MM.1S (cell line): ENCODE measurements at regions not wholly inside any gene's neighbourhood (a gene's known extent, or its start where the extent isn't known, plus 50 kb on each side); places are given as distances from the start of the nearest gene placed in this dataset.
"Not testable (repeated sequence)": the region's sequence is repeated elsewhere in the genome, so short reads cannot be mapped to it uniquely, and the experiment has no call there.

ENCODE experiments used
- DNase-seq: peaks from one replicate; pipeline ENCODE4 v3.0.0-alpha.2; 2015
- H2AFZ ChIP-seq: fragments of 300-600 bp; sonication (generic); 2 replicates; pipeline ENCODE4 v1.6.0; 2016; ENCODE audit warnings: antibody characterized with exemption, low read length
- H3F3A ChIP-seq: fragments of 300-600 bp; sonication (generic); 2 replicates; pipeline ENCODE4 v1.6.1; 2016; ENCODE audit warnings: mild to moderate bottlenecking, antibody characterized with exemption, low read length, moderate library complexity, mixed read lengths; ENCODE audit not compliant: insufficient read depth
- H3K27ac ChIP-seq: fragments of 300-600 bp; sonication (generic); 2 replicates; pipeline ENCODE4 v1.5.1; 2016; ENCODE audit warnings: mild to moderate bottlenecking, low read length
- H3K27me3 ChIP-seq: fragments of 300-600 bp; sonication (generic); replicated peaks from 2 replicates; pipeline ENCODE4 v1.6.0; 2016; ENCODE audit warnings: low read length; ENCODE audit not compliant: insufficient read depth
- H3K36me3 ChIP-seq: fragments of 300-600 bp; sonication (generic); replicated peaks from 2 replicates; pipeline ENCODE4 v1.6.1; 2016; ENCODE audit warnings: mild to moderate bottlenecking, low read length, mixed read lengths; ENCODE audit not compliant: insufficient read depth
- H3K4me1 ChIP-seq: fragments of 300-600 bp; sonication (generic); 2 replicates; pipeline ENCODE4 v1.6.1; 2016; ENCODE audit warnings: low read length, mixed read lengths
- H3K4me2 ChIP-seq: fragments of 300-600 bp; sonication (generic); 2 replicates; pipeline ENCODE4 v1.6.0; 2016; ENCODE audit warnings: low read depth, low read length
- H3K4me3 ChIP-seq: fragments of 300-600 bp; sonication (generic); 2 replicates; pipeline ENCODE4 v1.5.1; 2016; ENCODE audit warnings: low read length, mixed read lengths
- H3K79me2 ChIP-seq: fragments of 300-600 bp; sonication (generic); 2 replicates; pipeline ENCODE4 v1.6.1; 2016; ENCODE audit warnings: mixed run types, low read length, mixed read lengths
- H3K9ac ChIP-seq: fragments of 300-600 bp; sonication (generic); 2 replicates; pipeline ENCODE4 v1.6.1; 2016; ENCODE audit warnings: low read length, mixed read lengths
- H3K9me2 ChIP-seq: fragments of 300-600 bp; sonication (generic); replicated peaks from 2 replicates; pipeline ENCODE4 v1.6.1; 2016; ENCODE audit warnings: mild to moderate bottlenecking, low read length, mixed read lengths; ENCODE audit not compliant: insufficient read depth
- H3K9me3 ChIP-seq: fragments of 300-600 bp; sonication (generic); replicated peaks from 2 replicates; pipeline ENCODE4 v1.6.1; 2016; ENCODE audit warnings: mild to moderate bottlenecking, low read length, mixed read lengths; ENCODE audit not compliant: insufficient read depth
- H4K20me1 ChIP-seq: fragments of 300-600 bp; sonication (generic); 2 replicates; pipeline ENCODE4 v1.6.1; 2016; ENCODE audit warnings: mild to moderate bottlenecking, low read length, moderate library complexity, mixed read lengths; ENCODE audit not compliant: insufficient read depth
- CTCF ChIP-seq: fragments of 300-600 bp; sonication (generic); IDR thresholded peaks from 2 replicates; pipeline ENCODE4 v1.5.1; 2016; ENCODE audit warnings: antibody characterized with exemption, low read length, mixed read lengths
- EZH2 ChIP-seq: fragments of 300-600 bp; sonication (generic); optimal IDR thresholded peaks from 2 replicates; pipeline ENCODE3; 2017; ENCODE audit warnings: low read depth, mild to moderate bottlenecking, antibody characterized with exemption, low read length, mixed read lengths
- EZH2phosphoT487 ChIP-seq: fragments of 300-600 bp; sonication (generic); IDR thresholded peaks from 2 replicates; pipeline ENCODE4 v1.6.1; 2018; ENCODE audit warnings: antibody characterized with exemption, low read length

DNA sequence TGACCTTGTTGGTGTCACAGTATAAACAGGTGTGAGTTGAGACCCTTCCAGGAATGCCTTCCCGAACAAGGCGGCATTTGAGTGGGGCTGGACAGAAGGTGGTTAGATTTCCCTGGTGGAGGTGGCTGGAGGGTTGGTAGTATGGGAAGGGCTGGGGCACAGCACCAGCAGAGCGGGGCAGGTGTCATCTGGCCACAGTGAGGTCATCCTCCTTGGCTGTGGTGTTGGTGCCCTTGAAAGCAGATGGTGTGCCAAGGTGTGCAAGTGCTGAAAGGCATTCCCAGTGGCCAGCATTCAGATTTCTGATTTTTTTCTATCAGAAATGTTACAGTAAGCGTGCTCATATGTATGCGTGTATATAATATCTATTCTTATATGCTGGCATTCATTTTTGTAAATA, 126.6 kb downstream of the LAT start:
- no peak overlapping the region for H2AFZ ChIP-seq
- H3K9ac ChIP-seq = no peak overlapping the region
- no peaks in the 10 kb centered on the region for H3K79me2 ChIP-seq
- H3K27me3 ChIP-seq = no peaks in the 10 kb centered on the region
- H3K4me1 ChIP-seq = 0 out of 2 replicates have a peak, but pooled peaks cover 6% of the 10 kb centered on the region
- no peaks in the 10 kb centered on the region for H4K20me1 ChIP-seq
- TF ChIP-seq EZH2 (no peak), EZH2phosphoT487 (no peak), CTCF (no peak)
- H3F3A ChIP-seq = no peaks in the 10 kb centered on the region
- no peak overlapping the region for H3K27ac ChIP-seq
- H3K4me2 ChIP-seq = no peak overlapping the region
- no peak for DNase-seq
- no peaks in the 10 kb centered on the region for H3K36me3 ChIP-seq
- H3K9me2 ChIP-seq = no peaks in the 10 kb centered on the region
- no peaks in the 10 kb centered on the region for H3K9me3 ChIP-seq
- no peak overlapping the region for H3K4me3 ChIP-seq

DNA sequence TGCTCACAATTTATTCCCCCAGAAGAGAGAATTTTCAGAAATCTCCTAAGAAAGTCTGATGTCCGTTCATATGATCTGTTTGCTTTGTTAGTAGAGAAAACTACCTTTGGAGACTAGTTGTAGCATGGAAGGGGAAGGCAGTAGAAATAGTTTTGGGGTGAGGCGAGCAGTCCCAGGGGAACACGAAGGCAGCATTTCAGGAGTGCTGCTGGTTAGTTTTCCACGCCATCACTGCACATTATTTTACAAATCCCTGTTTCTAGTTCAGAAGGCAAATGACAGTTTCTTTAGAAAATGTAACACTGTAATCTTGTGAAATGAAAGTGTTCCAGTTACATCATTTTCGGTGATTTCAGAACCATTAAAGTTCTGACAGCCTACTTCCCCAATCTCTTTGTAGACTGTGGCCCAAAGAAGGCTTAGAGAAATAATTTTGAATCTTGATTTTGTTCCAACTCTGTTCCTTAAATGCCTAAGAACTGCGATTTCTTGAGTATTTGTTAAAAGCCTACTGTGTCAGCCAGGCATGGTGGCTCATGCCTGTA, 123.8 kb downstream of the LAT start:
- H3K9ac ChIP-seq, H3K9me3 ChIP-seq, DNase-seq, H2AFZ ChIP-seq, H4K20me1 ChIP-seq, H3K27ac ChIP-seq, H3K36me3 ChIP-seq, H3K4me1 ChIP-seq, H3K79me2 ChIP-seq, H3K27me3 ChIP-seq, H3K4me3 ChIP-seq, H3F3A ChIP-seq, H3K9me2 ChIP-seq, H3K4me2 ChIP-seq: not testable (repeated sequence)

DNA sequence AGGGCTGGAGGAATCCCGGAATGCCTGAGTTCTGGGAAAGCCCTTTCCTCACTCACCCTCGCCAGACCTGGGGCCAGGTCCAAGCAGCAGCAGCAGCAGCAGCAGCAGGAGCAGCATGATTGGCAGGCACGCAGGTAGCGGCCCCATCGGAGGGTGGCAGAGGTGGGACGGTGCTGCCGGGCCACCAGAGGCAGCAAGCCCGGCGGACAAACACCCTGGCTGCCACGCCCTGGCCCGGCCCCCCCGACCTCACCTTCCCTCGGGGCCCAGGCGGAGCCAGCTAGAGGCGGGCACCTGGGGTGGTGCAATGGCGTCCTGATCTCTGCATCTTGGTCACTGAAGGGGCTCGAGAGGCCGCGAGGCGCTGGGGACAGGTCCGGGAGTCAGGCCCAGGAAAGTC, 122.4 kb downstream of the LAT start:
- H3K4me1 ChIP-seq = no peaks in the 10 kb centered on the region
- no peaks in the 10 kb centered on the region for H3K79me2 ChIP-seq
- no peaks in the 10 kb centered on the region for H4K20me1 ChIP-seq
- H3K4me2 ChIP-seq = no peak overlapping the region
- no peaks in the 10 kb centered on the region for H3K9me2 ChIP-seq
- no peak overlapping the region for H3K4me3 ChIP-seq
- H3K9me3 ChIP-seq = no peaks in the 10 kb centered on the region
- no peaks in the 10 kb centered on the region for H3K27me3 ChIP-seq
- no peaks in the 10 kb centered on the region for H3K36me3 ChIP-seq
- DNase-seq = no peak
- no peak overlapping the region for H2AFZ ChIP-seq
- H3K27ac ChIP-seq = no peak overlapping the region
- TF ChIP-seq EZH2 = no peak
- TF ChIP-seq CTCF = no peak
- TF ChIP-seq EZH2phosphoT487 = no peak
- no peaks in the 10 kb centered on the region for H3F3A ChIP-seq
- no peak overlapping the region for H3K9ac ChIP-seq

GRCh38 chr16:29106259-29106908, 121.5 kb downstream of the LAT start:
- H3K79me2 ChIP-seq, H3K4me2 ChIP-seq, DNase-seq, H3K9me2 ChIP-seq, H3K9me3 ChIP-seq, H3K4me3 ChIP-seq, H2AFZ ChIP-seq, H3K36me3 ChIP-seq, H3K9ac ChIP-seq, H3F3A ChIP-seq, H4K20me1 ChIP-seq, H3K4me1 ChIP-seq, H3K27me3 ChIP-seq, H3K27ac ChIP-seq: not testable (repeated sequence)

DNA sequence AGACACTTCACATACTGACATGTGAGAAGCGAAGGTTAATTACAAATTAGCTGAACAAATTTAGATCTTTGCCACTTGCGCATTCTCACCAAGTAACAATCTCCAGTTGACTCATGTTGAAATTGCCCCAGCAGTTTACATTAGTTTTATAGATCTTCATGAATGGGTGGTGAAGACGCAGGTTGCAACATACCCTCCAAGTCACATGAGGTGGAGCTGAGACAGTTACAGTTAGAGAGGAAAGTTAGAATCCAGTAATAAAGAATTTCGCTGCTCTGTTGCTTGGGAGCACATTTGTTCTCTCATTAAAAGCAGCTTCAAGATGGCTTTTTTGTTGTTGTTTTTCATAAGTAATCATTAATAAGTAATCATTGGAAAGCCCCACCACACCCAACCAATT, 119.7 kb downstream of the LAT start:
- H3K27me3 ChIP-seq, H3K9ac ChIP-seq, H3K4me3 ChIP-seq, H3K4me2 ChIP-seq, H3K27ac ChIP-seq, H4K20me1 ChIP-seq, H3K4me1 ChIP-seq, DNase-seq, H3K9me3 ChIP-seq, H2AFZ ChIP-seq, H3K9me2 ChIP-seq, H3F3A ChIP-seq, H3K36me3 ChIP-seq, H3K79me2 ChIP-seq: not testable (repeated sequence)

DNA sequence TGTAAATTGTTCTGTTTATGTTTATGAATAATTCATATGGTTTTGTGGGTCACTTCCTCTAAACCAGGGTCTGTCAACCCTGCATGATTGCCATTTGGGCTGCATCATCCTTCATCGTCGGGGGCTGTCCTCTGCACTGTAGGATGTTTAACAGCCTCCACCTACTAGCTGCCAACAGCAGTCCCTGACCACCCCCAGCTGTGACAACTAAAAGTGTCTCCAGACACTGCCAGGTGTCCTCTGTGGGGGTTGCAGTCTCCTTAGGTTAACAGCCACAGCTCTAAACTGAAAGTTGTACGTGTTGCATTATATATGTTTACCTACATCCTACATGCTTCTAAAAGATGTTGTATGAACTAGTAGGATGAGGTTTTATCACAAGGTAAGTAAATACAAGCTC, 113.1 kb downstream of the LAT start:
- not testable (repeated sequence) for H3K9me2 ChIP-seq, DNase-seq, H3K4me2 ChIP-seq, H3K4me1 ChIP-seq, H3K27me3 ChIP-seq, H3K9me3 ChIP-seq, H3K9ac ChIP-seq, H3K27ac ChIP-seq, H3K79me2 ChIP-seq, H2AFZ ChIP-seq, H3F3A ChIP-seq, H4K20me1 ChIP-seq, H3K36me3 ChIP-seq, H3K4me3 ChIP-seq
